Stomach (tissue), 4 donors: ENCODE measurements at regions not wholly inside any gene's neighbourhood (a gene's known extent, or its start where the extent isn't known, plus 50 kb on each side); places are given as distances from the start of the nearest gene placed in this dataset.

ENCODE experiments used
- EP300 ChIP-seq: sonication (generic); formaldehyde crosslinking; IDR thresholded peaks from one replicate; pipeline ENCODE4 v1.6.1; 2017; ENCODE audit warnings: antibody characterized with exemption
- TF ChIP-seq, protein P1 (sequence below), 7 experiments: fragments of 450-650 bp in 4 of 7; fragments of 200-600 bp in 3 of 7; sonication (generic) in 3 of 7; IDR thresholded peaks; one replicate each; pipeline ENCODE4 v1.5.1; 2016 to 2019; ENCODE audit warnings: antibody characterized with exemption in 7 of 7, control low read depth in 2 of 7, mild to moderate bottlenecking in 1 of 7

DNA sequence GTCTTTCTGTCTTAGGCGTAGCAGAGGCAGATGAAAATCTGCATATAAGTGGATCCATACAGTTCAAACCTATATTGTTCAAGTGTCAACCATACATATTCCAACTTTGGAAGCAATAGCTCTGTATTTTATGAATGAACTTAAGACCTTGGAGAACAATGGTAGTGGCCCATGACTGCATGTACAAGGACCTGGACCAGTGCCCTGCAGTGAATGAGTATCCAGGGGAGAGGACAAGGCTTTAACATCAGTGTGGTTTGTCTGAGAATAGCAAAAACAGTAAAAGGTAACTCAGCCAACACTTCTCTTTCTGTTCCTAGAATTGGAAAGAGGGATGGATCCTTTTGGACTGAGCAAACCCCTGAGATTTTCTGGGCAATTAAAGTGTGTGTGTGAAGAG lies 230.8 kb upstream of the LINC00305 start:
- TF ChIP-seq, protein P1, sequence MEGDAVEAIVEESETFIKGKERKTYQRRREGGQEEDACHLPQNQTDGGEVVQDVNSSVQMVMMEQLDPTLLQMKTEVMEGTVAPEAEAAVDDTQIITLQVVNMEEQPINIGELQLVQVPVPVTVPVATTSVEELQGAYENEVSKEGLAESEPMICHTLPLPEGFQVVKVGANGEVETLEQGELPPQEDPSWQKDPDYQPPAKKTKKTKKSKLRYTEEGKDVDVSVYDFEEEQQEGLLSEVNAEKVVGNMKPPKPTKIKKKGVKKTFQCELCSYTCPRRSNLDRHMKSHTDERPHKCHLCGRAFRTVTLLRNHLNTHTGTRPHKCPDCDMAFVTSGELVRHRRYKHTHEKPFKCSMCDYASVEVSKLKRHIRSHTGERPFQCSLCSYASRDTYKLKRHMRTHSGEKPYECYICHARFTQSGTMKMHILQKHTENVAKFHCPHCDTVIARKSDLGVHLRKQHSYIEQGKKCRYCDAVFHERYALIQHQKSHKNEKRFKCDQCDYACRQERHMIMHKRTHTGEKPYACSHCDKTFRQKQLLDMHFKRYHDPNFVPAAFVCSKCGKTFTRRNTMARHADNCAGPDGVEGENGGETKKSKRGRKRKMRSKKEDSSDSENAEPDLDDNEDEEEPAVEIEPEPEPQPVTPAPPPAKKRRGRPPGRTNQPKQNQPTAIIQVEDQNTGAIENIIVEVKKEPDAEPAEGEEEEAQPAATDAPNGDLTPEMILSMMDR (IDR thresholded peaks at IDR 0.05): no peak
- no peak for TF ChIP-seq EP300
